Liver (tissue), 8 donors: ENCODE measurements at regions not wholly inside any gene's neighbourhood (a gene's known extent, or its start where the extent isn't known, plus 50 kb on each side); places are given as distances from the start of the nearest gene placed in this dataset.

Experiments
- DNase-seq: peaks from one replicate; pipeline ENCODE4 v3.0.0-alpha.2; 2017; ENCODE audit warnings: low spot score
- H3K27ac ChIP-seq, 2 donors: one replicate each; pipeline ENCODE4 v1.7.0; 2013; ENCODE audit warnings: inconsistent platforms in 2 of 2, low read length in 2 of 2, control low read depth in 1 of 2, low read depth in 1 of 2, mild to moderate bottlenecking in 1 of 2
- H3K27me3 ChIP-seq, 4 donors: one replicate each; pipeline versions ENCODE4 v1.6.1 to v1.7.0; 2013; ENCODE audit warnings: low read length in 3 of 4, inconsistent platforms in 1 of 4, mild to moderate bottlenecking in 1 of 4, moderate library complexity in 1 of 4; ENCODE audit not compliant: control insufficient read depth in 4 of 4, insufficient read depth in 4 of 4
- H3K36me3 ChIP-seq, 4 donors: one replicate each; pipeline versions ENCODE4 v1.6.1 to v1.7.0; 2013; ENCODE audit warnings: low read length in 3 of 4, mild to moderate bottlenecking in 3 of 4, low read depth in 1 of 4, moderate library complexity in 1 of 4; ENCODE audit not compliant: control insufficient read depth in 4 of 4, insufficient read depth in 3 of 4
- H3K4me1 ChIP-seq, 4 donors: one replicate each; pipeline versions ENCODE4 v1.6.1 to v1.7.0; 2013; ENCODE audit warnings: low read length in 3 of 4, mild to moderate bottlenecking in 3 of 4, moderate library complexity in 1 of 4; ENCODE audit not compliant: control insufficient read depth in 4 of 4, insufficient read depth in 4 of 4
- H3K4me3 ChIP-seq, 3 donors: one replicate each; pipeline versions ENCODE4 v1.6.1 to v1.7.0; 2013; ENCODE audit warnings: low read length in 3 of 3, control low read depth in 1 of 3, low read depth in 1 of 3, mild to moderate bottlenecking in 1 of 3
- H3K9ac ChIP-seq, 2 donors: one replicate each; pipeline ENCODE4 v1.7.0; 2013; ENCODE audit warnings: low read length in 2 of 2, mild to moderate bottlenecking in 2 of 2, moderate library complexity in 2 of 2, control low read depth in 1 of 2, low read depth in 1 of 2
- H3K9me3 ChIP-seq, 4 donors: one replicate each; pipeline versions ENCODE4 v1.6.1 to v1.7.0; 2013; ENCODE audit warnings: low read length in 3 of 4; ENCODE audit not compliant: control insufficient read depth in 4 of 4
- EGR1 ChIP-seq, 2 donors: IDR thresholded peaks; 2 replicates each; pipeline ENCODE4 v1.6.1; 2016 to 2018; ENCODE audit warnings: antibody characterized with exemption in 2 of 2, low read depth in 2 of 2
- FOXA1 ChIP-seq: IDR thresholded peaks from 2 replicates; pipeline ENCODE4 v1.6.1; 2016; ENCODE audit warnings: antibody characterized with exemption
- FOXA2 ChIP-seq: IDR thresholded peaks from 2 replicates; pipeline ENCODE4 v1.6.1; 2016; ENCODE audit warnings: antibody characterized with exemption
- GABPA ChIP-seq, 2 donors: IDR thresholded peaks in 1 of 2; conservative IDR thresholded peaks in 1 of 2; 2 replicates each; pipeline ENCODE4 v1.6.1; 2016; ENCODE audit warnings: antibody characterized with exemption in 2 of 2, mild to moderate bottlenecking in 1 of 2, moderate library complexity in 1 of 2
- HNF4A ChIP-seq, 2 donors: conservative IDR thresholded peaks; 2 replicates each; pipeline ENCODE4 v1.6.1; 2016; ENCODE audit warnings: antibody characterized with exemption in 2 of 2, mild to moderate bottlenecking in 2 of 2
- JUND ChIP-seq, 2 donors: IDR thresholded peaks; 2 replicates each; pipeline ENCODE4 v1.6.1; 2016; ENCODE audit warnings: antibody characterized with exemption in 2 of 2
- NR2F2 ChIP-seq: IDR thresholded peaks from 2 replicates; pipeline ENCODE4 v1.6.1; 2016; ENCODE audit warnings: antibody characterized with exemption
- RXRA ChIP-seq, 2 donors: IDR thresholded peaks; 2 replicates each; pipeline ENCODE4 v1.6.1; 2017 to 2018; ENCODE audit warnings: antibody characterized with exemption in 2 of 2, mild to moderate bottlenecking in 1 of 2
- SP1 ChIP-seq: IDR thresholded peaks from 2 replicates; pipeline ENCODE4 v1.6.1; 2018; ENCODE audit warnings: antibody characterized with exemption, mild to moderate bottlenecking
- TAF1 ChIP-seq: conservative IDR thresholded peaks from 2 replicates; pipeline ENCODE4 v1.6.1; 2016; ENCODE audit warnings: antibody characterized with exemption, mild to moderate bottlenecking
- YY1 ChIP-seq: IDR thresholded peaks from 2 replicates; pipeline ENCODE4 v1.6.1; 2016; ENCODE audit warnings: antibody characterized with exemption, mild to moderate bottlenecking
- WGBS: extraction: QIAGEN DNeasy Blood & Tissue Kit; methylation state at CpG from one replicate; pipeline ENCODE4 v1.1.7; 2013; 5-methylcytosine and 5-hydroxymethylcytosine counted together
- TF ChIP-seq, protein P1 (sequence below): IDR thresholded peaks from 2 replicates; pipeline ENCODE4 v1.6.1; 2016; ENCODE audit warnings: antibody characterized with exemption
- TF ChIP-seq, protein P2 (sequence below): fragments of 150-350 bp; IDR thresholded peaks from 2 replicates; pipeline ENCODE4 v1.5.1; 2017; ENCODE audit warnings: improper control_type of control experiment, low read depth, low read length; ENCODE audit not compliant: missing input control
- TF ChIP-seq, protein P3 (sequence below): IDR thresholded peaks from 2 replicates; pipeline ENCODE4 v1.6.1; 2016; ENCODE audit warnings: antibody characterized with exemption
- TF ChIP-seq, protein P4 (sequence below): IDR thresholded peaks from 2 replicates; pipeline ENCODE4 v1.6.1; 2016; ENCODE audit warnings: antibody characterized with exemption
- TF ChIP-seq, protein P5 (sequence below): IDR thresholded peaks from 2 replicates; pipeline ENCODE4 v1.6.1; 2016; ENCODE audit warnings: antibody characterized with exemption, mild to moderate bottlenecking
- donor health status: healthy.
- donor health status: healthy.
- donor health status: healthy.
- donor health status: healthy.
- donor health status: healthy.

DNA sequence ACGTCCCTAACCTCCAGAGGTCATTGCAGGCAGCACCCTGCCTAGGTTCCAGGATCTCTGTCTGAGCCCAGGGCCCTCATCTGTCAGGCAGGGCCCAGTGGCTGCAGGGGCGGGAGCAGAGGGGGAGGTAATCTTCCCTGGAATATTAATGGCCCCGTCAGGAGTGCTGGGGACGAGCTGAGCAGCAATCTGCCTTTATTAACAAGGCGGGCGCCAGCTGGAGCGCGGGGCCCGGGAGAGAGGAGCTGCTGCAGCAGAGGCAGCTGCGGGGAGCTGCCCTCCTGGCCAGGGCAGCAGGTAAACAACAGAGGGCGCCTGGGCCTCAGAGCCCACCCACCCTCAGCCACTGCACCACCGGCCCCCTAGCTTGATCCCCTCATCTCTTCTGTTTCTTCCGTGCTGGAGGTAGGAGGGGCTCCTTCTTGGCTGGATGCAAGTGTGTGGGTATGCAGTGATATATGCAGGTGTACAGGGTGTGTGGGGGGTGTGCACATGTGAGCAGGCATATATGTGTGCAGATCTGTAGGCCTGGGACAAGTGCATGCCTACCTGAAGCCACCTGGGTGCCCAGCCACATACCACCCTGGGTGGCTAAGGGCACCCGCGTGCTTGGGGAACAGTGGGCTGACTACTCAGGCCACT, 131.8 kb upstream of the MLN start:
- no peak for DNase-seq
- 80% methylated on average over 15 of the region's 15 CpGs for WGBS
- Histone ChIP-seq H3K9me3 (no peaks in the 10 kb centered on the region), H3K4me3 (no peak overlapping the region), H3K27ac (no peak overlapping the region), H3K4me1 (no peaks in the 10 kb centered on the region), H3K9ac (no peak overlapping the region), H3K36me3 (no peaks in the 10 kb centered on the region), H3K27me3 (no peaks in the 10 kb centered on the region)
- TF ChIP-seq, protein P1, sequence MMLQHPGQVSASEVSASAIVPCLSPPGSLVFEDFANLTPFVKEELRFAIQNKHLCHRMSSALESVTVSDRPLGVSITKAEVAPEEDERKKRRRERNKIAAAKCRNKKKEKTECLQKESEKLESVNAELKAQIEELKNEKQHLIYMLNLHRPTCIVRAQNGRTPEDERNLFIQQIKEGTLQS: no peak
- TF ChIP-seq RXRA (IDR thresholded peaks at IDR 0.05): no peak
- TF ChIP-seq SP1: no peak
- TF ChIP-seq, protein P2, sequence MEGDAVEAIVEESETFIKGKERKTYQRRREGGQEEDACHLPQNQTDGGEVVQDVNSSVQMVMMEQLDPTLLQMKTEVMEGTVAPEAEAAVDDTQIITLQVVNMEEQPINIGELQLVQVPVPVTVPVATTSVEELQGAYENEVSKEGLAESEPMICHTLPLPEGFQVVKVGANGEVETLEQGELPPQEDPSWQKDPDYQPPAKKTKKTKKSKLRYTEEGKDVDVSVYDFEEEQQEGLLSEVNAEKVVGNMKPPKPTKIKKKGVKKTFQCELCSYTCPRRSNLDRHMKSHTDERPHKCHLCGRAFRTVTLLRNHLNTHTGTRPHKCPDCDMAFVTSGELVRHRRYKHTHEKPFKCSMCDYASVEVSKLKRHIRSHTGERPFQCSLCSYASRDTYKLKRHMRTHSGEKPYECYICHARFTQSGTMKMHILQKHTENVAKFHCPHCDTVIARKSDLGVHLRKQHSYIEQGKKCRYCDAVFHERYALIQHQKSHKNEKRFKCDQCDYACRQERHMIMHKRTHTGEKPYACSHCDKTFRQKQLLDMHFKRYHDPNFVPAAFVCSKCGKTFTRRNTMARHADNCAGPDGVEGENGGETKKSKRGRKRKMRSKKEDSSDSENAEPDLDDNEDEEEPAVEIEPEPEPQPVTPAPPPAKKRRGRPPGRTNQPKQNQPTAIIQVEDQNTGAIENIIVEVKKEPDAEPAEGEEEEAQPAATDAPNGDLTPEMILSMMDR: no peak
- no peak for TF ChIP-seq JUND (IDR thresholded peaks at IDR 0.05)
- no peak for TF ChIP-seq NR2F2
- TF ChIP-seq GABPA (IDR thresholded peaks at IDR 0.05 in 1 of 2, conservative IDR thresholded peaks at IDR 0.05 in 1 of 2): no peak
- TF ChIP-seq, protein P3, sequence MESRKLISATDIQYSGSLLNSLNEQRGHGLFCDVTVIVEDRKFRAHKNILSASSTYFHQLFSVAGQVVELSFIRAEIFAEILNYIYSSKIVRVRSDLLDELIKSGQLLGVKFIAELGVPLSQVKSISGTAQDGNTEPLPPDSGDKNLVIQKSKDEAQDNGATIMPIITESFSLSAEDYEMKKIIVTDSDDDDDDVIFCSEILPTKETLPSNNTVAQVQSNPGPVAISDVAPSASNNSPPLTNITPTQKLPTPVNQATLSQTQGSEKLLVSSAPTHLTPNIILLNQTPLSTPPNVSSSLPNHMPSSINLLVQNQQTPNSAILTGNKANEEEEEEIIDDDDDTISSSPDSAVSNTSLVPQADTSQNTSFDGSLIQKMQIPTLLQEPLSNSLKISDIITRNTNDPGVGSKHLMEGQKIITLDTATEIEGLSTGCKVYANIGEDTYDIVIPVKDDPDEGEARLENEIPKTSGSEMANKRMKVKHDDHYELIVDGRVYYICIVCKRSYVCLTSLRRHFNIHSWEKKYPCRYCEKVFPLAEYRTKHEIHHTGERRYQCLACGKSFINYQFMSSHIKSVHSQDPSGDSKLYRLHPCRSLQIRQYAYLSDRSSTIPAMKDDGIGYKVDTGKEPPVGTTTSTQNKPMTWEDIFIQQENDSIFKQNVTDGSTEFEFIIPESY: no peak
- no peak for TF ChIP-seq HNF4A (conservative IDR thresholded peaks at IDR 0.05)
- TF ChIP-seq FOXA1: no peak
- no peak for TF ChIP-seq TAF1
- TF ChIP-seq FOXA2: no peak
- TF ChIP-seq YY1: no peak
- TF ChIP-seq, protein P4, sequence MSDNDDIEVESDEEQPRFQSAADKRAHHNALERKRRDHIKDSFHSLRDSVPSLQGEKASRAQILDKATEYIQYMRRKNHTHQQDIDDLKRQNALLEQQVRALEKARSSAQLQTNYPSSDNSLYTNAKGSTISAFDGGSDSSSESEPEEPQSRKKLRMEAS: no peak
- TF ChIP-seq, protein P5, sequence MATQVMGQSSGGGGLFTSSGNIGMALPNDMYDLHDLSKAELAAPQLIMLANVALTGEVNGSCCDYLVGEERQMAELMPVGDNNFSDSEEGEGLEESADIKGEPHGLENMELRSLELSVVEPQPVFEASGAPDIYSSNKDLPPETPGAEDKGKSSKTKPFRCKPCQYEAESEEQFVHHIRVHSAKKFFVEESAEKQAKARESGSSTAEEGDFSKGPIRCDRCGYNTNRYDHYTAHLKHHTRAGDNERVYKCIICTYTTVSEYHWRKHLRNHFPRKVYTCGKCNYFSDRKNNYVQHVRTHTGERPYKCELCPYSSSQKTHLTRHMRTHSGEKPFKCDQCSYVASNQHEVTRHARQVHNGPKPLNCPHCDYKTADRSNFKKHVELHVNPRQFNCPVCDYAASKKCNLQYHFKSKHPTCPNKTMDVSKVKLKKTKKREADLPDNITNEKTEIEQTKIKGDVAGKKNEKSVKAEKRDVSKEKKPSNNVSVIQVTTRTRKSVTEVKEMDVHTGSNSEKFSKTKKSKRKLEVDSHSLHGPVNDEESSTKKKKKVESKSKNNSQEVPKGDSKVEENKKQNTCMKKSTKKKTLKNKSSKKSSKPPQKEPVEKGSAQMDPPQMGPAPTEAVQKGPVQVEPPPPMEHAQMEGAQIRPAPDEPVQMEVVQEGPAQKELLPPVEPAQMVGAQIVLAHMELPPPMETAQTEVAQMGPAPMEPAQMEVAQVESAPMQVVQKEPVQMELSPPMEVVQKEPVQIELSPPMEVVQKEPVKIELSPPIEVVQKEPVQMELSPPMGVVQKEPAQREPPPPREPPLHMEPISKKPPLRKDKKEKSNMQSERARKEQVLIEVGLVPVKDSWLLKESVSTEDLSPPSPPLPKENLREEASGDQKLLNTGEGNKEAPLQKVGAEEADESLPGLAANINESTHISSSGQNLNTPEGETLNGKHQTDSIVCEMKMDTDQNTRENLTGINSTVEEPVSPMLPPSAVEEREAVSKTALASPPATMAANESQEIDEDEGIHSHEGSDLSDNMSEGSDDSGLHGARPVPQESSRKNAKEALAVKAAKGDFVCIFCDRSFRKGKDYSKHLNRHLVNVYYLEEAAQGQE: no peak
- TF ChIP-seq EGR1 (IDR thresholded peaks at IDR 0.05; ENCODE audit: low read depth in 2 of 2): no peak
